ENCODE measurements at regions not wholly inside any gene's neighbourhood (a gene's known extent, or its start where the extent isn't known, plus 50 kb on each side); places are given as distances from the start of the nearest gene placed in this dataset.

GRCh38 chr6:166722785-166723184 lies 95.7 kb upstream of the RPS6KA2 start:
- H3K27ac ChIP-seq: no peak overlapping the region
- TF ChIP-seq ZFX (IDR thresholded peaks at IDR 0.05; ENCODE audit: borderline replicate concordance): no peak
- TF ChIP-seq CTCF (IDR thresholded peaks at IDR 0.05): no peak

GRCh38 chr6:166721576-166721975 lies 94.5 kb upstream of the RPS6KA2 start:
- TF ChIP-seq CTCF (IDR thresholded peaks at IDR 0.05): no peak
- no peak for TF ChIP-seq ZFX (IDR thresholded peaks at IDR 0.05; ENCODE audit: borderline replicate concordance)

GRCh38 chr6:166720856-166721255 lies 93.8 kb upstream of the RPS6KA2 start:
- no peak overlapping the region for H3K27ac ChIP-seq

More at GRCh38 chr6:166721576-166721975, 94.5 kb upstream of the RPS6KA2 start:
- no peak overlapping the region for H3K27ac ChIP-seq

GRCh38 chr6:166719019-166719418 lies 92.0 kb upstream of the RPS6KA2 start:
- no peak overlapping the region for H3K27ac ChIP-seq
- TF ChIP-seq ZFX (IDR thresholded peaks at IDR 0.05; ENCODE audit: borderline replicate concordance): no peak
- no peak for TF ChIP-seq CTCF (IDR thresholded peaks at IDR 0.05)

More at GRCh38 chr6:166720856-166721255, 93.8 kb upstream of the RPS6KA2 start:
- TF ChIP-seq ZFX (IDR thresholded peaks at IDR 0.05; ENCODE audit: borderline replicate concordance) (no peak), CTCF (IDR thresholded peaks at IDR 0.05) (no peak)

- TF ChIP-seq ZFX (IDR thresholded peaks at IDR 0.05; ENCODE audit: borderline replicate concordance) (no peak), CTCF (IDR thresholded peaks at IDR 0.05) (no peak)
- no peak overlapping the region for H3K27ac ChIP-seq
Observed at GRCh38 chr6:166718516-166718915, 91.5 kb upstream of the RPS6KA2 start.

- TF ChIP-seq ZFX (IDR thresholded peaks at IDR 0.05; ENCODE audit: borderline replicate concordance) (no peak), CTCF (IDR thresholded peaks at IDR 0.05) (no peak)
- no peak overlapping the region for H3K27ac ChIP-seq
Observed at GRCh38 chr6:166716910-166717617, 90.0 kb upstream of the RPS6KA2 start.

GRCh38 chr6:166715992-166716391 lies 88.9 kb upstream of the RPS6KA2 start:
- H3K27ac ChIP-seq: no peak overlapping the region
- TF ChIP-seq CTCF (IDR thresholded peaks at IDR 0.05): no peak
- TF ChIP-seq ZFX (IDR thresholded peaks at IDR 0.05; ENCODE audit: borderline replicate concordance): no peak

Measured in 22Rv1 (cell line).